ENCODE measurements at regions not wholly inside any gene's neighbourhood (a gene's known extent, or its start where the extent isn't known, plus 50 kb on each side); places are given as distances from the start of the nearest gene placed in this dataset.

- Histone ChIP-seq H3K4me3 (IDR thresholded peaks at IDR 0.05; ENCODE audit: insufficient read depth, low read depth, low read length) (no peak overlapping the region), H3K27ac (no peak overlapping the region), H2AFZ (ENCODE audit: low read depth) (no peak overlapping the region), H3K36me3 (ENCODE audit: insufficient read depth) (no peaks in the 10 kb centered on the region), H3K27me3 (ENCODE audit: insufficient read depth, low read depth) (no peaks in the 10 kb centered on the region), H3K9ac (no peak overlapping the region), H3K4me1 (ENCODE audit: low read depth, poor library complexity, severe bottlenecking) (peaks cover 18% of the 10 kb centered on the region), H3K79me2 (ENCODE audit: insufficient read depth, low read depth) (no peaks in the 10 kb centered on the region), H3K4me2 (no peak overlapping the region), H4K20me1 (ENCODE audit: insufficient read depth) (no peaks in the 10 kb centered on the region)
- TF ChIP-seq CTCF (conservative IDR thresholded peaks at IDR 0.05; ENCODE audit: low read depth, low read length), result no peak
Observed at GRCh38 chr16:77536809-77537208, 102.0 kb upstream of the ADAMTS18 start.

- no peak overlapping the region for H3K4me3 ChIP-seq (IDR thresholded peaks at IDR 0.05; ENCODE audit: insufficient read depth, low read depth, low read length)
- H3K79me2 ChIP-seq (ENCODE audit: insufficient read depth, low read depth), result no peaks in the 10 kb centered on the region
- no peaks in the 10 kb centered on the region for H4K20me1 ChIP-seq (ENCODE audit: insufficient read depth)
- H3K4me1 ChIP-seq (ENCODE audit: low read depth, poor library complexity, severe bottlenecking), result peaks cover 18% of the 10 kb centered on the region
- no peaks in the 10 kb centered on the region for H3K27me3 ChIP-seq (ENCODE audit: insufficient read depth, low read depth)
- H3K9ac ChIP-seq, result no peak overlapping the region
- no peak for TF ChIP-seq CTCF (conservative IDR thresholded peaks at IDR 0.05; ENCODE audit: low read depth, low read length)
- H3K4me2 ChIP-seq, result no peak overlapping the region
- H3K36me3 ChIP-seq (ENCODE audit: insufficient read depth), result no peaks in the 10 kb centered on the region
- H2AFZ ChIP-seq (ENCODE audit: low read depth), result no peak overlapping the region
- no peak overlapping the region for H3K27ac ChIP-seq
Observed at GRCh38 chr16:77539421-77540034, 104.7 kb upstream of the ADAMTS18 start.

GRCh38 chr16:77540646-77541045 lies 105.8 kb upstream of the ADAMTS18 start:
- Histone ChIP-seq H3K27ac (peak overlapping the region; percentile 22; the same call in 1 of the 2 replicates), H3K27me3 (ENCODE audit: insufficient read depth, low read depth) (no peaks in the 10 kb centered on the region), H3K4me2 (peak overlapping the region; percentile 26), H4K20me1 (ENCODE audit: insufficient read depth) (no peaks in the 10 kb centered on the region), H3K79me2 (ENCODE audit: insufficient read depth, low read depth) (no peaks in the 10 kb centered on the region), H3K4me3 (IDR thresholded peaks at IDR 0.05; ENCODE audit: insufficient read depth, low read depth, low read length) (no peak overlapping the region), H3K36me3 (ENCODE audit: insufficient read depth) (no peaks in the 10 kb centered on the region), H3K4me1 (ENCODE audit: low read depth, poor library complexity, severe bottlenecking) (peaks cover 18% of the 10 kb centered on the region), H3K9ac (no peak overlapping the region), H2AFZ (ENCODE audit: low read depth) (no peak overlapping the region)
- TF ChIP-seq CTCF (conservative IDR thresholded peaks at IDR 0.05; ENCODE audit: low read depth, low read length), result no peak

GRCh38 chr16:77541165-77541564 lies 106.3 kb upstream of the ADAMTS18 start:
- Histone ChIP-seq H3K9ac (no peak overlapping the region), H3K4me3 (IDR thresholded peaks at IDR 0.05; ENCODE audit: insufficient read depth, low read depth, low read length) (no peak overlapping the region), H4K20me1 (ENCODE audit: insufficient read depth) (no peaks in the 10 kb centered on the region), H2AFZ (ENCODE audit: low read depth) (no peak overlapping the region), H3K79me2 (ENCODE audit: insufficient read depth, low read depth) (no peaks in the 10 kb centered on the region), H3K4me2 (peak overlapping the region; percentile 26), H3K4me1 (ENCODE audit: low read depth, poor library complexity, severe bottlenecking) (peaks cover 18% of the 10 kb centered on the region), H3K27ac (peak overlapping the region; percentile 20; the same call in 1 of the 2 replicates), H3K36me3 (ENCODE audit: insufficient read depth) (no peaks in the 10 kb centered on the region), H3K27me3 (ENCODE audit: insufficient read depth, low read depth) (no peaks in the 10 kb centered on the region)
- TF ChIP-seq CTCF (conservative IDR thresholded peaks at IDR 0.05; ENCODE audit: low read depth, low read length), result no peak
